ENCODE measurements at regions not wholly inside any gene's neighbourhood (a gene's known extent, or its start where the extent isn't known, plus 50 kb on each side); places are given as distances from the start of the nearest gene placed in this dataset.

DNA sequence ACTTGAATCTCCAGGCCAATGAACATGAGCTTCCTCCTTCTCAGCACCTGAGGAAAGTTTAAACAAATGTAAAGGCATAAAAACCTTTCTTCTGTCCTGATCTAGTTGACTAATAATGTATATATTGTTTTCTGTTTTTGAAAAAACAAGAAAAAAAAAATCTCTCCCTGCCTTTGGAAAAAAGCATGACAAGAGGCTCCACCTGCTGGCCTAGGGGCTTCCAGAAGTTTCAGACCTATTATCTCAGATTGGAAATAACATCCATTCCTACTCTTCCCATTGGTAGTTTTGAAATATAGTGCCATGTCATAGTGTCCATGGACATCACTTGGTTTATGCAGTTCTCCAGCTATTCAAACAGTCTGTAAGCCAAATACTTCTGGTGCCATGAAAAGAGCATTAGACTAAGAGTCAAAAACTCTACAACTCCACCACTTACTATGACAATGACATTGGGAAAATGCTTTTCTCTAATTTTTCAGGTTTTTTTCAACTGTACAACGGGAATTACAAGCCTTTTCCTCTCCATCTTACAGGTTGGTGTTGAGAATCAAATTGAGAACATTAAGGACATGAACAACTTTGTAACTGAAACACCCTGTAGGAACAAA is 409.6 kb upstream of the MPDZ start:
- intact Hi-C loops (cut with micrococcal nuclease; ENCODE audit: unreplicated experiment) = no loop called here
- H3K9me2 ChIP-seq (ENCODE audit: insufficient read depth, low read length) = no peaks in the 10 kb centered on the region
- H3K9me3 ChIP-seq (ENCODE audit: low read length) = no peaks in the 10 kb centered on the region
- no peaks in the 10 kb centered on the region for H3K4me1 ChIP-seq (ENCODE audit: insufficient read depth, low read length, poor library complexity, severe bottlenecking)
- no peaks in the 10 kb centered on the region for H3K79me2 ChIP-seq (ENCODE audit: insufficient read depth, low read depth, low read length)
- ChIA-PET POLR2A (no interaction called here), CTCF (ENCODE audit: unreplicated experiment) (no interaction called here)
- no peak overlapping the region for H3K4me2 ChIP-seq (ENCODE audit: low read length)
- BruUV-seq (replicated peaks) = no TSS peak
- no peak overlapping the region for H2AFZ ChIP-seq (ENCODE audit: low read length)
- H3K36me3 ChIP-seq (ENCODE audit: insufficient read depth, low read length) = no peaks in the 10 kb centered on the region
- no peak overlapping the region for H3K4me3 ChIP-seq (ENCODE audit: low read depth, low read length, poor library complexity, severe bottlenecking)
- no peak overlapping the region for H3K27ac ChIP-seq (ENCODE audit: low read depth, low read length, poor library complexity, severe bottlenecking)
- no peaks in the 10 kb centered on the region for H4K20me1 ChIP-seq (ENCODE audit: insufficient read depth, low read length)
- DNase-seq (ENCODE audit: low spot score) = no peak
- TF ChIP-seq, protein P1, sequence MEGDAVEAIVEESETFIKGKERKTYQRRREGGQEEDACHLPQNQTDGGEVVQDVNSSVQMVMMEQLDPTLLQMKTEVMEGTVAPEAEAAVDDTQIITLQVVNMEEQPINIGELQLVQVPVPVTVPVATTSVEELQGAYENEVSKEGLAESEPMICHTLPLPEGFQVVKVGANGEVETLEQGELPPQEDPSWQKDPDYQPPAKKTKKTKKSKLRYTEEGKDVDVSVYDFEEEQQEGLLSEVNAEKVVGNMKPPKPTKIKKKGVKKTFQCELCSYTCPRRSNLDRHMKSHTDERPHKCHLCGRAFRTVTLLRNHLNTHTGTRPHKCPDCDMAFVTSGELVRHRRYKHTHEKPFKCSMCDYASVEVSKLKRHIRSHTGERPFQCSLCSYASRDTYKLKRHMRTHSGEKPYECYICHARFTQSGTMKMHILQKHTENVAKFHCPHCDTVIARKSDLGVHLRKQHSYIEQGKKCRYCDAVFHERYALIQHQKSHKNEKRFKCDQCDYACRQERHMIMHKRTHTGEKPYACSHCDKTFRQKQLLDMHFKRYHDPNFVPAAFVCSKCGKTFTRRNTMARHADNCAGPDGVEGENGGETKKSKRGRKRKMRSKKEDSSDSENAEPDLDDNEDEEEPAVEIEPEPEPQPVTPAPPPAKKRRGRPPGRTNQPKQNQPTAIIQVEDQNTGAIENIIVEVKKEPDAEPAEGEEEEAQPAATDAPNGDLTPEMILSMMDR (conservative IDR thresholded peaks at IDR 0.05; ENCODE audit: low read length) = peak; percentile 49
- no peak for TF ChIP-seq EZH2phosphoT487 (IDR thresholded peaks at IDR 0.05; ENCODE audit: borderline replicate concordance, low read depth, low read length)

- CTCF ChIA-PET (ENCODE audit: unreplicated experiment) = no interaction called here
- Histone ChIP-seq H2AFZ (ENCODE audit: low read length) (no peak overlapping the region), H3K4me1 (ENCODE audit: insufficient read depth, low read length, poor library complexity, severe bottlenecking) (no peaks in the 10 kb centered on the region), H3K9me2 (ENCODE audit: insufficient read depth, low read length) (no peaks in the 10 kb centered on the region), H3K36me3 (ENCODE audit: insufficient read depth, low read length) (no peaks in the 10 kb centered on the region), H3K27ac (ENCODE audit: low read depth, low read length, poor library complexity, severe bottlenecking) (no peak overlapping the region), H3K79me2 (ENCODE audit: insufficient read depth, low read depth, low read length) (no peaks in the 10 kb centered on the region), H3K4me2 (ENCODE audit: low read length) (no peak overlapping the region), H3K9me3 (ENCODE audit: low read length) (no peaks in the 10 kb centered on the region), H4K20me1 (ENCODE audit: insufficient read depth, low read length) (no peaks in the 10 kb centered on the region), H3K4me3 (ENCODE audit: low read depth, low read length, poor library complexity, severe bottlenecking) (no peak overlapping the region)
- TF ChIP-seq EZH2phosphoT487 (IDR thresholded peaks at IDR 0.05; ENCODE audit: borderline replicate concordance, low read depth, low read length) = no peak
- TF ChIP-seq, protein P1 (conservative IDR thresholded peaks at IDR 0.05; ENCODE audit: low read length) = no peak
- BruUV-seq (replicated peaks) = no TSS peak
- POLR2A ChIA-PET = interaction anchor here (0.6 to 0.7 kb wide), 5 partner anchors 16 to 1732 kb away, joined by 3 to 5 read pairs (median 4); no protein-coding TSS in a partner anchor
- DNase-seq (ENCODE audit: low spot score) = no peak
- intact Hi-C loops (cut with micrococcal nuclease; ENCODE audit: unreplicated experiment) = no loop called here
Observed at GRCh38 chr9:13688223-13688989, 408.9 kb upstream of the MPDZ start.

DNA sequence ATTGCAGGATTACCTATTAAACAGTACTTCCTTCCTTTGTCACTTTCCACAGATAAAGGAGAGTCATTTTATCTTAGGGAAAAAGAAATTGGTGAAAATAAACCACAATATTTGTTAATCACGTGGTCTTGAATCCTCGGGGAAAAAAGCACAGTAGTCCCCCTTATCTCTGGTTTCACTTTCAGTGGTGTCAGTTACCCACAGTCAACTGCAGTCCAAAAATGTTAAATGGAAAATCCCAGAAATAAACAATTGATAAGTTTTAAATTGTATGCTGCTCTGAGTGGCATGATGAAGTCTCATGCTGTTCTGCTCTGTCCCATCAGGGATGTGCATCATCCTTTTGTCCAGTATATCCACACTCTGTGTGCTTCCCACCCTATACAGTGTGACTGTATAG is 405.2 kb upstream of the MPDZ start:
- Histone ChIP-seq H3K4me2 (ENCODE audit: low read length) (no peak overlapping the region), H3K36me3 (ENCODE audit: insufficient read depth, low read length) (no peaks in the 10 kb centered on the region), H4K20me1 (ENCODE audit: insufficient read depth, low read length) (no peaks in the 10 kb centered on the region), H2AFZ (ENCODE audit: low read length) (no peak overlapping the region), H3K79me2 (ENCODE audit: insufficient read depth, low read depth, low read length) (no peaks in the 10 kb centered on the region), H3K4me3 (ENCODE audit: low read depth, low read length, poor library complexity, severe bottlenecking) (no peak overlapping the region), H3K27ac (ENCODE audit: low read depth, low read length, poor library complexity, severe bottlenecking) (no peak overlapping the region), H3K4me1 (ENCODE audit: insufficient read depth, low read length, poor library complexity, severe bottlenecking) (no peaks in the 10 kb centered on the region), H3K9me3 (ENCODE audit: low read length) (no peaks in the 10 kb centered on the region), H3K9me2 (ENCODE audit: insufficient read depth, low read length) (no peaks in the 10 kb centered on the region)
- no peak for DNase-seq (ENCODE audit: low spot score)
- CTCF ChIA-PET (ENCODE audit: unreplicated experiment) = no interaction called here
- TF ChIP-seq EZH2phosphoT487 (IDR thresholded peaks at IDR 0.05; ENCODE audit: borderline replicate concordance, low read depth, low read length) = no peak
- TF ChIP-seq, protein P1 (conservative IDR thresholded peaks at IDR 0.05; ENCODE audit: low read length) = no peak
- POLR2A ChIA-PET = no interaction called here
- no TSS peak for BruUV-seq (replicated peaks)
- intact Hi-C loops (cut with micrococcal nuclease; ENCODE audit: unreplicated experiment) = no loop called here

Measured in OCI-LY7 (cell line).